Right lobe of liver (tissue), 4 donors: ENCODE measurements at regions not wholly inside any gene's neighbourhood (a gene's known extent, or its start where the extent isn't known, plus 50 kb on each side); places are given as distances from the start of the nearest gene placed in this dataset.

ENCODE experiments used
- CTCF ChIP-seq, 4 donors: fragments of 200-600 bp in 3 of 4; fragments of 450-650 bp in 1 of 4; IDR thresholded peaks; one replicate each; pipeline versions ENCODE4 v1.5.1 to v1.8.0; 2016 to 2022; ENCODE audit warnings: antibody characterized with exemption in 4 of 4, mild to moderate bottlenecking in 2 of 4
- POLR2A ChIP-seq: fragments of 450-650 bp; IDR thresholded peaks from one replicate; pipeline ENCODE4 v1.6.1; 2017; ENCODE audit warnings: antibody characterized with exemption, mild to moderate bottlenecking
- donor health status: DM: no; HTN: no; CAD: no.
- donor health status: DM: no; HTN: no; CAD: no.
- donor health status: DM: no; HTN: yes; CAD: no.

GRCh38 chr5:25649628-25650265 is 1005.0 kb upstream of the CDH10 start:
- no peak for TF ChIP-seq CTCF (IDR thresholded peaks at IDR 0.05)
- no peak for TF ChIP-seq POLR2A
